ENCODE measurements at regions not wholly inside any gene's neighbourhood (a gene's known extent, or its start where the extent isn't known, plus 50 kb on each side); places are given as distances from the start of the nearest gene placed in this dataset.

- Mint-ChIP-seq H3K4me1 (no peaks in the 10 kb centered on the region), H3K4me3 (no peak overlapping the region), H3K9me3 (peaks cover 7% of the 10 kb centered on the region), H3K27ac (no peak overlapping the region), H3K27me3 (no peaks in the 10 kb centered on the region), H3K36me3 (ENCODE audit: low read depth) (no peaks in the 10 kb centered on the region)
- ChIA-PET CTCF (no interaction called here), POLR2A (no interaction called here)
- DNase-seq: no peak
Observed at GRCh38 chr6:113258771-113259170, 598.4 kb upstream of the MARCKS start.

- Mint-ChIP-seq H3K27ac (no peak overlapping the region), H3K36me3 (ENCODE audit: low read depth) (no peaks in the 10 kb centered on the region), H3K4me1 (no peaks in the 10 kb centered on the region), H3K9me3 (peaks cover 23% of the 10 kb centered on the region), H3K27me3 (no peaks in the 10 kb centered on the region), H3K4me3 (no peak overlapping the region)
- no peak for DNase-seq
- POLR2A ChIA-PET: no interaction called here
- CTCF ChIA-PET: no interaction called here
Observed at GRCh38 chr6:113271437-113271836, 585.7 kb upstream of the MARCKS start.

GRCh38 chr6:113276601-113277000 is 580.5 kb upstream of the MARCKS start:
- no peaks in the 10 kb centered on the region for H3K36me3 Mint-ChIP-seq (ENCODE audit: low read depth)
- H3K27ac Mint-ChIP-seq: no peak overlapping the region
- no peaks in the 10 kb centered on the region for H3K9me3 Mint-ChIP-seq
- H3K4me1 Mint-ChIP-seq: no peaks in the 10 kb centered on the region
- no peaks in the 10 kb centered on the region for H3K27me3 Mint-ChIP-seq
- no peak for DNase-seq
- CTCF ChIA-PET: no interaction called here
- POLR2A ChIA-PET: no interaction called here
- H3K4me3 Mint-ChIP-seq: no peak overlapping the region

GRCh38 chr6:113277111-113277510 is 580.0 kb upstream of the MARCKS start:
- POLR2A ChIA-PET: no interaction called here
- CTCF ChIA-PET: no interaction called here
- H3K4me3 Mint-ChIP-seq: no peak overlapping the region
- H3K27me3 Mint-ChIP-seq: no peaks in the 10 kb centered on the region
- no peaks in the 10 kb centered on the region for H3K36me3 Mint-ChIP-seq (ENCODE audit: low read depth)
- DNase-seq: no peak
- no peaks in the 10 kb centered on the region for H3K4me1 Mint-ChIP-seq
- H3K9me3 Mint-ChIP-seq: no peaks in the 10 kb centered on the region
- no peak overlapping the region for H3K27ac Mint-ChIP-seq

- CTCF ChIA-PET: no interaction called here
Observed at GRCh38 chr6:113281014-113281413, 576.1 kb upstream of the MARCKS start.

GRCh38 chr6:113281431-113281830 is 575.7 kb upstream of the MARCKS start:
- H3K27me3 Mint-ChIP-seq: no peaks in the 10 kb centered on the region
- DNase-seq: no peak
- H3K4me1 Mint-ChIP-seq: no peaks in the 10 kb centered on the region
- H3K4me3 Mint-ChIP-seq: no peak overlapping the region
- POLR2A ChIA-PET: no interaction called here
- peaks cover 2% of the 10 kb centered on the region for H3K9me3 Mint-ChIP-seq
- no peak overlapping the region for H3K27ac Mint-ChIP-seq
- H3K36me3 Mint-ChIP-seq (ENCODE audit: low read depth): no peaks in the 10 kb centered on the region
- CTCF ChIA-PET: no interaction called here

More at GRCh38 chr6:113281014-113281413, 576.1 kb upstream of the MARCKS start:
- no peaks in the 10 kb centered on the region for H3K9me3 Mint-ChIP-seq
- no peaks in the 10 kb centered on the region for H3K36me3 Mint-ChIP-seq (ENCODE audit: low read depth)
- no peaks in the 10 kb centered on the region for H3K4me1 Mint-ChIP-seq
- POLR2A ChIA-PET: no interaction called here
- H3K27ac Mint-ChIP-seq: no peak overlapping the region
- DNase-seq: no peak
- H3K4me3 Mint-ChIP-seq: no peak overlapping the region
- no peaks in the 10 kb centered on the region for H3K27me3 Mint-ChIP-seq

- no peak overlapping the region for H3K4me3 Mint-ChIP-seq
- no peaks in the 10 kb centered on the region for H3K27me3 Mint-ChIP-seq
- ChIA-PET POLR2A (no interaction called here), CTCF (no interaction called here)
- DNase-seq: no peak
- H3K9me3 Mint-ChIP-seq: peaks cover 2% of the 10 kb centered on the region
- no peaks in the 10 kb centered on the region for H3K36me3 Mint-ChIP-seq (ENCODE audit: low read depth)
- no peaks in the 10 kb centered on the region for H3K4me1 Mint-ChIP-seq
- H3K27ac Mint-ChIP-seq: no peak overlapping the region
Observed at GRCh38 chr6:113287396-113287795, 569.7 kb upstream of the MARCKS start.

- no peaks in the 10 kb centered on the region for H3K36me3 Mint-ChIP-seq (ENCODE audit: low read depth)
- ChIA-PET CTCF (no interaction called here), POLR2A (no interaction called here)
- H3K4me1 Mint-ChIP-seq: no peaks in the 10 kb centered on the region
- no peak for DNase-seq
- no peak overlapping the region for H3K27ac Mint-ChIP-seq
- no peak overlapping the region for H3K4me3 Mint-ChIP-seq
- H3K9me3 Mint-ChIP-seq: peaks cover 2% of the 10 kb centered on the region
- no peaks in the 10 kb centered on the region for H3K27me3 Mint-ChIP-seq
Observed at GRCh38 chr6:113288409-113288808, 568.7 kb upstream of the MARCKS start.

- H3K36me3 Mint-ChIP-seq (ENCODE audit: low read depth): no peaks in the 10 kb centered on the region
- no peak for DNase-seq
- H3K9me3 Mint-ChIP-seq: peaks cover 2% of the 10 kb centered on the region
- H3K4me1 Mint-ChIP-seq: no peaks in the 10 kb centered on the region
- ChIA-PET CTCF (no interaction called here), POLR2A (no interaction called here)
- H3K4me3 Mint-ChIP-seq: no peak overlapping the region
- H3K27me3 Mint-ChIP-seq: no peaks in the 10 kb centered on the region
- H3K27ac Mint-ChIP-seq: no peak overlapping the region
Observed at GRCh38 chr6:113289166-113289565, 568.0 kb upstream of the MARCKS start.

- Mint-ChIP-seq H3K27ac (no peak overlapping the region), H3K4me1 (no peaks in the 10 kb centered on the region), H3K36me3 (ENCODE audit: low read depth) (no peaks in the 10 kb centered on the region), H3K4me3 (no peak overlapping the region), H3K9me3 (peaks cover 2% of the 10 kb centered on the region), H3K27me3 (no peaks in the 10 kb centered on the region)
- CTCF ChIA-PET: no interaction called here
- DNase-seq: no peak
- POLR2A ChIA-PET: no interaction called here
Observed at GRCh38 chr6:113290684-113291083, 566.5 kb upstream of the MARCKS start.

GRCh38 chr6:113291751-113292445 is 565.2 kb upstream of the MARCKS start:
- Mint-ChIP-seq H3K9me3 (no peaks in the 10 kb centered on the region), H3K27me3 (no peaks in the 10 kb centered on the region), H3K4me1 (no peaks in the 10 kb centered on the region), H3K27ac (no peak overlapping the region), H3K36me3 (ENCODE audit: low read depth) (no peaks in the 10 kb centered on the region), H3K4me3 (no peak overlapping the region)
- ChIA-PET POLR2A (no interaction called here), CTCF (no interaction called here)
- no peak for DNase-seq

GRCh38 chr6:113292646-113293422 is 564.3 kb upstream of the MARCKS start:
- no peaks in the 10 kb centered on the region for H3K27me3 Mint-ChIP-seq
- H3K4me3 Mint-ChIP-seq: no peak overlapping the region
- CTCF ChIA-PET: no interaction called here
- no peaks in the 10 kb centered on the region for H3K36me3 Mint-ChIP-seq (ENCODE audit: low read depth)
- no peak for DNase-seq
- H3K9me3 Mint-ChIP-seq: no peaks in the 10 kb centered on the region
- no peaks in the 10 kb centered on the region for H3K4me1 Mint-ChIP-seq
- no peak overlapping the region for H3K27ac Mint-ChIP-seq
- POLR2A ChIA-PET: no interaction called here

GRCh38 chr6:113293423-113293740 is 563.8 kb upstream of the MARCKS start:
- POLR2A ChIA-PET: no interaction called here

GRCh38 chr6:113299531-113299930 is 557.6 kb upstream of the MARCKS start:
- ChIA-PET CTCF (no interaction called here), POLR2A (no interaction called here)
- H3K27me3 Mint-ChIP-seq: no peaks in the 10 kb centered on the region
- H3K4me3 Mint-ChIP-seq: no peak overlapping the region
- no peaks in the 10 kb centered on the region for H3K4me1 Mint-ChIP-seq
- no peak for DNase-seq
- H3K27ac Mint-ChIP-seq: no peak overlapping the region
- H3K9me3 Mint-ChIP-seq: no peaks in the 10 kb centered on the region
- no peaks in the 10 kb centered on the region for H3K36me3 Mint-ChIP-seq (ENCODE audit: low read depth)

More at GRCh38 chr6:113293423-113293740, 563.8 kb upstream of the MARCKS start:
- Mint-ChIP-seq H3K27me3 (no peaks in the 10 kb centered on the region), H3K27ac (no peak overlapping the region), H3K4me1 (no peaks in the 10 kb centered on the region), H3K9me3 (no peaks in the 10 kb centered on the region), H3K4me3 (no peak overlapping the region), H3K36me3 (ENCODE audit: low read depth) (no peaks in the 10 kb centered on the region)
- DNase-seq: no peak
- CTCF ChIA-PET: no interaction called here

All from activated CD4-positive, alpha-beta memory T cell treated with anti-CD3 and anti-CD28 coated beads, Interleukin-2, amount 10 ng/mL, durations not matched to agents 7 days and 5 days (primary cell).